GF-D8 (cell line): ENCODE measurements at regions not wholly inside any gene's neighbourhood (a gene's known extent, or its start where the extent isn't known, plus 50 kb on each side); places are given as distances from the start of the nearest gene placed in this dataset.

Source experiments
- DNase-seq: peaks from one replicate; lab custom pipeline; 2025; lab: John Stamatoyannopoulos, UW

DNA sequence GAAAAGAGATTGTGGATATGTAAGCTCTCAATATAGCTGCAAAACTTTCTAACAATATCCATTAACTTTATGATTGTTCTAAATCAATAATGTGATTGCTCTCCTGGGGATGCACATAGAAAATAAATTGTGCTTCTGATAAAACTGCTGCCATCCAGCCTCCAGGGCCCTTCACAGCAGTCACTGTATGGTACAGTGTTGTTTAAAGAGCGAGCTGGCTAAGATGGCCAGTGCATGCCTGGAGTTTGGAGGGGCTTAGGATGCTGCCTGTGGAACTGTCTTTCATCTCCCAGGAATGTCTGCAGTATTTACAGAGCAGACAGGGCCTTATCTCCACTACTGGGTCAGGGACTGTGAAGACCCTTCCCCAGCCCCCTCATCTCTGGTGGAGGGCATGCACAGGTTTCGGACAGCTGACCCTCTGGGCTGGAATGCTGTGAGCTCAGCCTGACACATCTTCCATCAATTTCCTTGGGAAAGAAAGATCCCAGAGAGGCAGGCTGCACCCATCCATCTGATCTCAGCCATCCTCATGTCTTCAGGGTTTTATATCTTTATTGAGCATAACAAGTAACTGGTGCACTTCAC, 137.0 kb downstream of the PLPP3 start:
- no peak for DNase-seq

DNA sequence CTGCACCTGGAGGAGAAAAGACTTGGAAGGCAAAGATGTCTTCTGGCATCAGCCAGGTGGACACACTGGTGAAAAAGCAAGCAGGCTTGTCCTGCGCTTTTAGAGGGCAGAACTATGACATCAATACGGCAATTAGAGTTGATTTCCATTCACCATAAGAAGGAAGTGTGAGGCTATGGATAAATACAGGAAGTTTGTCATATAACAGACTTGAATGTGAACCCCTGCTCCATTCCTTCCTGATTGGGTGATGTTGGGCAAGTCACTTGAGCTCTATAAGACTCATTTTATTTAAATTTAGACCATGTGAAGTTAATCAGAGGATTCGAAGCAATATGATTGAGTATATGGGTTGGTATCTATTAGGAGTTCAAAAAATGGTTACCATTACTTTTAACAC, 137.8 kb downstream of the PLPP3 start:
- DNase-seq = no peak

DNA sequence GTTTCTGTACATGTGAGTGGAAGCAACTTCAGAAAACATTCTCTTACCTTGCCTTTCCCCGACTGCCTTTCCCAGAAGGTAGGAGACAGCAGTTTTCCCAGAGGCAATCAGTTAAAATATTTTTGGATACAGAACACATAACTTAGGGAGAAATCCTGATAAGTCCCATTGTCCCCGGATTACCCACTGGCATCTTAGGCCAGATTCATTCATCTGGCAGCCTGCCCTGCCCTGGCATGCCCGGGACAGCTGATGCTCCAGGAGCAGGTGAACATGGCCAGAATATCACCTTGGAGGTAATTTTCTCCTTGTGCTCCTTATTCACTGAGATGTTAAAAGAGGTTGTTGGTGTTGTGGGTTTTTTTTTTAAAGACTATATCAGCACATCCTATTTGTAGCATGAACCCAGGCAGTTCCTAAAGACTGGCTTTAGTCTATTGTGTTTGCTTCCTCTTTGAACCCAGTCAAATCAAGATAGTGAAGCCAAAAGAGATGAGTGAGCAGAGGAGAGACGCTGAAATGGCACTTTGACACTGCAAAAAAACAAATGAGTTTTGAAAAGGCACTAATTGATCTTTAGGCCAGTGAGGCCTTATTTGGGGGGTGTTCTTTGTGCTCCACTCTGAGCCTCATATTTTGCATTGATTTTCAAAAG, 139.6 kb downstream of the PLPP3 start:
- DNase-seq = no peak

DNA sequence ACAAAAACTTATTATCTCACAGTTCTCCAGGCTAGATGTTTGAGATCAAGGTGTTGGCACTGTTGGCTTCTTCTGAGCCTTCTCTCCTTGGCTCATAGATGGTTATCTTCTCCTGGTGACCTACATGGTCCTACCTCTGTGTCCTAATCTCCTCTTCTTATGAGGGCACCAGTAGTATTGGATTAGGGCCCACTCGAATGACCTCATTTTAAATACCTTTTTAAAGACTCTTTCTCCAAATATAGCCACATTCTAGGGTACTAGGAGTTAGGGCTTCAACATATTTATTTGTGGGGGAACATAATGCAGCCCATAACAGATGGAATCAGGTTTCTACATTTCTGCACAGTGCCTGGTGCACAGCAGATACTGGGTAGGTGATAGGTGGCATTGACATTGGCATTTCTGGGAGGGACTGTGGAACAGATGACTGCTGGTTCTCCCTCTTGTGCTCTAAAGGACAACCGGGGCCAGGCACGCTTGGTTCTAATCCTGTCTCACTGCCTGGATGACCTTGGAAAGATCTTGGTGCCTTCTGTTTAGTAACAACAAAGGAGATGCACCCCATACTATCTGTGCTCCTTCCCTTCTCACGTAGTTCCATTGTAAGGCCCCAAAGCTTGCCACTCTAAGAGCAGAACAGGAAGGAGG, 140.3 kb downstream of the PLPP3 start:
- DNase-seq = no peak

DNA sequence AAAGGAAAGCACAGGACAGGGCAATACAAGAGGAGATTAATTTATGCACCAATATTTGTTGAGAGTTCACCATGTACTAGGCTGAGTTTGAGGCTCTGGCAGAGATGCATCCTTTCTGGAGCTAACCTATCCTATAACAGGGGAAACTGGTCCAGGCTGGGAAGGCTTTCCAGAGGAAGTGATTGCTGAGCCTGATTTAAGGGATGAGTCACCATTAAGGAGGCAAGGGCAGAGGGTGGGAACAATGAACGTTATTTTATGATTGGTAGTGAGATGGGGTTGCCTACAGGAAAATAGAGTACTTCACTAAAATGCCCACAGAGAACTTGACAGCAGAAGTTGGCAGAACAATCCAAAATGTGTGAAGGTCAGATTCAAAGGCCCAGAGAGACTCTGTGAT, 141.4 kb downstream of the PLPP3 start:
- DNase-seq = no peak

DNA sequence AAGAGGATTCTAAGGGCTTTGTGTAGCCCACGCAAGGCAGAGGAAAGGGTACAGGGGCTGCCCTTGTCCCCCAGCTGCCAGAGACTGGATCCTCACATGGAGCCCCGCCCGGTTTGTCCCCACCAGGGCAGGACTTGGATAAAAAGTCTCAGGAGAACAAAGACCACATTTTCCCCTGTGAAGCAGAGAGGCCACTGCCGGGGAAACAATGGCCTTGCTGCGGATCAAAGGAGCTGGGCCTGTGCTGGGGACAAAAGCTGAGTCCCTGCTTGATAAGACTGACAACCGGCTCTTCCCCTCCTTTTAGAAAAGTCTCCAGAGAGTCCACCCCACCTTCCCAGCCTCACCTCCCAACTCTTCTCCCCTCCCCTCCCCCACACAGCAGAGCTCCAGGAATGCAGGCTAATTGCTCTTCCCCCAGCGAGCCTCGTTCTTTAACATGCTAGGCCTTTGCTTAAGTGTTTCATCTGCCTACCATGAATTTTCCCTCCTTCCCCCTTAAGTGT, 142.4 kb downstream of the PLPP3 start:
- no peak for DNase-seq

DNA sequence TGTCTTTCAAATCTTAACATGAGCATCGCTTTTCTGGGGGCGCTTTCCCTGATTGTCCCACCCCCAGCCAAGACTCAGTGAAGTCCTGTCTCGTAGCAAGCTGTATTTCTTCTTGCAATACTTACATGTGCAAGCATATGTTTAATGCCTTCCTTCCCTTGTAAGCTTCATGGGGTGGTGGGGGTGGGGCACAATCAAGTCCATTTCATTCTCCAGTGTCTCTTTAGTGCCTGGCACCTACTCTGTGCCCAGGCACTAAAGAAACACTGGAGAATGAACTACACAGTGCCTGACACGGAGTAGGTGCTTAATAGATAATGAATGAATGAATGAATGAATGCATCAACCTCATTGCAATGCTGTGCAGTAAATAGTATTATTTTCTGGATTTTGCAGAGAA, 143.1 kb downstream of the PLPP3 start:
- no peak for DNase-seq

DNA sequence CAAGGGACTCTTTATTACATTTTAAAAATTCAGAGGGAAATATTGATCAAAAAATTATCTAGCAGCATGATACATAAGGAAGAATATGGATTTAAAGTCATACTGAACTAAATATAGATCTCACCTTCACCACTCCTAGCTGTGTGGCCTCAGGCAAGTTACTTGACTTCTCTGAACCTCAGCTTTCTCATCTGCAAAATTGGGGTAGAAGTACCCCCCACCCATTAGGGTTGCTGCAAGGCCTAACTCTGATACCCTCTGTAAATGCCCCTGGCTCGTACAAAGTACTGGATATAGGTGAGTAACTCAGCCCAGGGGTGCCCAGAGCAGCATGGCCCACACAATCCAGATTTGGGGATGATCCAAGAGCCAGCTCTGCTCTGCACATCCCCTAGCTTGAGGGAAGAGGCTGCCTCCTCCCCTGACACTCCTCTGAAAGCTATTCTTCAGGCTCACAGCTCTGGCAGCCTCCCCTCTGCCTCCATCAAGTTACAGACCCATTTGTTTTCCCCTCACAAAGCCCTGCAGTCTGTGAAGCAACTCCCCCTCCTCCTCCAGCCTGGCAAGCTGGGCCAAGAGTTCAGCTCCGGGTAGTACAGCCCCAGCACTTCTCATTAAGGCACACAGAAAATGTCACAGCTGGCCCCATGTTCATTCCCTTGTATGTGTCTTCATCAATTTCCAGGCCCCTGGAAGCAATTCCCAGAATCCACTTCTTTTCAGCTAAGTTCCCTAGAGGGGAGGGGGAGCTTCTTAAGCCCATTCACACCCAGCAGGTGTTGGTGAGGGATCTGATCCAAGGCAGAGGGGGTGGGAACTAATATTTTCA, 143.7 kb downstream of the PLPP3 start:
- no peak for DNase-seq

DNA sequence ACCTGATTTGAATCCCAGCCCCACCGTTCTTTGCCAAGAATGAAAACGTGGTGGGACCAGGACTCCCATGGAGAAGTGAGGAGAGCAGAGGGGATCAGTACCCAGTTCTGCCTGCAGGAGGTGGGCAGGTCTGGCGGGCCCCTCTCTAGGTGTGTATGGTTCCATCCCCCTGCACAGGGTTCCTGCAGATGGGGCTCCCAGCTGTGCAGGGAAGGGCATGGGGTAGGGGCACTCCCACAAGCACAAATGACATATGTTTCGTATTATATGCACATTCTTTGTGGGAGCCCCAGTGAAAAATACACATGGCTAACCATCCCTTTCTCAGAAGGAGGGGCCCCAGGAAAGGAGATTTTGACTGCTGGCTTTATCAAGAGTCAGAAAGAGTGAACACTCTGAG, 144.6 kb downstream of the PLPP3 start:
- no peak for DNase-seq

DNA sequence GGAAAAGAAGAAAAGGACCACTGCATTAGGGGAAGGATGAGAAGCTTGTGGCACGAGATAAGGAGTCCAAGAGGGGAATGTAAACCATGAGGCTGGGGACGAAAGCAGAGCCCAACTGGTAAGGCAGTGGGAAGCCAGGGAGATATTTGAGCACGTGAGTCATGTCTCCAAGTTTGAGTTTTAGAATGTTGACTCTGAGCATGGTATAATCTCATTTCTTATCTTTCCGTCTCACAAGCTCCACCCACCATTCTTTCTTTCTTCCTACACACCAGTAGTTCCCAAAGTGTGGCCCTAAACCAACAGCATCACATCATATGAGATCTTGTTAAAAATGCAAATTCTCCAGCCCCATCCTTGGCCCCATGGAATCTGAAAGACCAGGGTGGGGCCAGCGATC, 145.3 kb downstream of the PLPP3 start:
- DNase-seq = no peak

DNA sequence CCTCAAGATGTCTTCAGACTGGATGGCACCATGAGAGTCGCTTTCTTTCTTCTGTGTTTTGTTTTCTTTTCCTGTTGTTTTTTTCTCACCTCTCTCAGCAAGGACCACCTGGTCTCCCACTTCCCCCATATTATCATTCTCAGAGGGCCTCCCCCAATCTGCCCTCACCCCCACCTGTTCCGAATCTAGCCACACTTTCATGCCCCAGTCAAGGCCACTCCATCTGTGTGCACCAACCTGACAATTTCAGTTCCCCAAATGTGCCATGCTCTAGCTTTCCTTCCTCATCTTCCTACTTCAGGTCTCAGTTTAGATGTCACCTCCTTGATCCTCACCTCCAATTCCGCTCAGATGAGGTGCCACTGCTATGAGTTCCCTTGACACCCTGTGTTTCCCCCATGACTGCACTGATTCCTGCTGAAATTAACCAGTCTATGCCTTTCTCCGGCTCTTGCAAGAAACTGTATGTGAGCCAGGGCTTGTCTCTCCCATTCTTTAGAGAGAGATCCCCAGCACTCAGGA, 146.2 kb downstream of the PLPP3 start:
- DNase-seq = no peak

DNA sequence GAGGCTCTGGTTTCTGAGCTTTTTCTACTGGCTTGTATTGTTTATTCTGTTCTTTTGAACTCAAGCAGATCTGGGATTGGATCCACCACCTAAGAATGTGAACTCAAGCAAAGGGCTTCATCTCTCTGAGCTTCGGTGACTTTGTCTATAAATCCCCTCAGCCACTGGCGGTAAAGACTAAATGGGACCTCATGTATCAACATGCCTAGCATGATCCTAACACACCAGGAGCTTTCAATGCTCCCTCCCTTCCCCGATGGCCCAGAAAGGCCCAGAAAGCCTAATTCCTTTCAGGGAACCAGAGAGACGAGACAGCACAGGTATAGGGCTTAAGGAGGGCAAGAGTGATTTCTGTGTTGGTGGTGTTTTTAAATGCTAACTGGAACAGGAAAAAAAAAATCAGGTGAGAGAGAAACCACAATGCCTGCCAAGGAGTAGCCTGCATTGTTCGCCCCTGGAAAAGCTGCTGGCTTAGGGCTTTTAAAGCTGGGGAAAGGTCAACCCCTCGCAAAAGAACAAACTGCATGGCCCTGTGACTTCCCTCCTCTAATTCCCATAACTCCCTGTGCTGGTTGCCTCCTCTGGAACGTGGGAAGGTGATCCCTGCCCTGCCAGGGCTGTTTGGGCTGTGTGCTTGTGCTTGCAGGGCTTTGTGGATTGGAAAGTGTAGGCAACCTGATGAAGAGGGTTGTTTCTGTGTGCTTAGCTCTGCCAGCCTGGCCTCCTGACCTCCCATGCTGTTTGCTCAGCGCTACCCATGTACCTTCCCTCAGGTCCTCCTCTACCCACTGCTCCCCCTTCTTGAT, 147.0 kb downstream of the PLPP3 start:
- no peak for DNase-seq

DNA sequence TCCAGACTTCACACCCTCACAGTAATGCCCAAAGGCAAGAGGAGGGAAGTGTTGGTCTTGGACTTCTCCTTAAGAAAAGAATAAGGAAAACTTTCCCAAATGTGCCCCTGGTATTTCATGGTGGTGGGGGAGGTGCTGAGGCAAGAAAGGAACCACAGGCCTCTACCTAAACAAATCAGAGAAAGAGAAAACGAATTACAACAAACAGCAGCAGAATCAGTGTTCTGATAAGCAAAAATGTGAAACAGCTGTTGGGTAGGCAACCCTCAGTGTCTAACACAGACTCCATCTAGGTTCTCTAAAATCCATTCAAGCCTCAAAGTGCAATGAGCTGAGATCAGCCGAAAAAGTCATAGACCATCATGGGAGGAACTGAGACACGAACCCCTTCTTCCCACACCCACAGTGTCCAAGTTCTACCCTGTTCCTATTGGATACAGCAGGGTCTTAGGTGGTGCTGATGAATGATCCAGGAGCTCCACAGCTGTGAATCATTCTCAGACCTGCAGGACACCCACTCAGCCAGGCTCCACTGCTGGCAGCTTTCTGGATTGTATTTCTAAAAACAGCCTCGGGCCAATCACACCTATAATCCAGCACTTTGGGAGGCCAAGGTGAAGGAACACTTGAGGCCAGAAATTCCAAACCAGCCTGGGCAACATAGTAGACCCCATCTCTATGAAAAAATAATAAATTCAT, 149.1 kb downstream of the PLPP3 start:
- no peak for DNase-seq

DNA sequence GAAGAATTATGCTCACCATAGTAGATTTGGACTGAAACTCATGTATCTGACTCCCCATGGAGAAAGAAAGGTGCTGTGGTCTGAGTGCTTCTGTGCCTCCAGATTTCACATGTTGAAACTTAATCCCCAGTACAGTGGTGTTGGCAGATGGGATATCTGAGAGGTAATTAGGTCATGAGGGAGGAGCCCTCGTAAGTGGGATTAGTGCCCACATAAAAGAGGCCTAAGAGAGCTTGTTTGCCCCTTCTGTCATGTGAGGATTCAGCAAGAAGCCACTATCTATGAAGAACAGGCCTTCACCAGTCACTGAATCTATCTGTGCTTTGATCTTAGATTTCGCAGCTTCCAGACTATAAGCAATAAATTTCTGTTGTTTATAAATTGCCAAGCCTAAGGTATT, 150.1 kb downstream of the PLPP3 start:
- DNase-seq = no peak

DNA sequence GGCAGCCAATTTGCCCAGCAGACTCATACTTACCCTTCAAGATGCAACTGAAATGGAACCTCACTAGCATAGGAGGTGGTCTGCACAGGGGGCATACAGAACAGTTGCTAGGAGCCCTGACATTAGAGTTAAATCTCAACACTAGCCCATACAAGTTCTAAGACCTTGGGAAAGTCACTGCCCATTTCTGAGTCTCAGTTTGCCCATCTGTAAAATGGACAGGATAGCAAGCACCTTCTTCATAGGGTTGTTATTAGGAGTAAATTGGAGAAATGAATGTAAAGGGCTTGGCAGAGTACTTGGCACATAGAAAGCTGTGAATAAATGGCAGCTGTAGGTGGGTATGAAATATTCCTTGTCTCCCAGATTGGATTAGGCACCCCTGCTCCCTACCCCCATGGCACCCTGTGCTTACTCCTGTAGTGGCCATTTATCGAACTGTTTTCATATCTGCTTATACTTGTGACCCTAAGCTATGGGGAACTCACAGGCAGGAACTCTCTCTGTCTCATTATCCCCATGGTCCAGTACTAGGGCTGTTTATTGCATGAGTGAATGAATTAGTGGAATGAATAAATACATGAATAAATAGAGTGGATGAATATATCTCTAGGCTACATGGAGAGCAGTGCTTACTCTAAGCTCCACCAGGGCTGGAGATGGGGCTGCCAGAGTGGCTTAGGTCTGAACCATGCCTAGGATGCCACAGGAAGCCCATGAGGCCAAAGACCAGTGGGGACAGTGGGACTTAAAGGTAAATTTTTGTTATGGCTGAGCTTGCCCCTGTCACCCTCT, 152.6 kb downstream of the PLPP3 start:
- DNase-seq = no peak

DNA sequence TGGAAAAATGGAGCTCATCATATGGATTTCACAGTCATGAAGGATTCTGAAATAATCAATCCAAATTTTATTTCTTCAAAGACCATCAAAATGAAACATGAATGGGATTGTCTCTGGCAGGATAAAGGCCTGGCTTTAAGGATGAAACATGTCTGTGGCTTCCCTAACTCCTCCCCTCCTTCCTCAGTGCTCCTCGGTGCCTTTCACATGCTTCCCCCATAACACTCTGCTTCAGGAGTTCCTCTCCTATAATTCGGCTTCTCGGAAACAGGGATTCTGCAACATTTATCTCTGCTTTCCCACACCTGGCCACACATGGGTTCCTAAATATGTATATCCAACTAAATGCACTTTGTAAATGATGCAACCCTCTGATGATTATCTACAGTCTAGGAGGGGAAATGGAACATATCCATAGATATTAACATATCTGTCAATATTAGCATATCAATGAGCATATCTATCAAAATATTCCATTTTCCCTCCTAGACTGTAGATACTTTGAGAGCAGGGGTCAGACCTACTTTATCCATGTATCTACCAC, 153.8 kb downstream of the PLPP3 start:
- no peak for DNase-seq

DNA sequence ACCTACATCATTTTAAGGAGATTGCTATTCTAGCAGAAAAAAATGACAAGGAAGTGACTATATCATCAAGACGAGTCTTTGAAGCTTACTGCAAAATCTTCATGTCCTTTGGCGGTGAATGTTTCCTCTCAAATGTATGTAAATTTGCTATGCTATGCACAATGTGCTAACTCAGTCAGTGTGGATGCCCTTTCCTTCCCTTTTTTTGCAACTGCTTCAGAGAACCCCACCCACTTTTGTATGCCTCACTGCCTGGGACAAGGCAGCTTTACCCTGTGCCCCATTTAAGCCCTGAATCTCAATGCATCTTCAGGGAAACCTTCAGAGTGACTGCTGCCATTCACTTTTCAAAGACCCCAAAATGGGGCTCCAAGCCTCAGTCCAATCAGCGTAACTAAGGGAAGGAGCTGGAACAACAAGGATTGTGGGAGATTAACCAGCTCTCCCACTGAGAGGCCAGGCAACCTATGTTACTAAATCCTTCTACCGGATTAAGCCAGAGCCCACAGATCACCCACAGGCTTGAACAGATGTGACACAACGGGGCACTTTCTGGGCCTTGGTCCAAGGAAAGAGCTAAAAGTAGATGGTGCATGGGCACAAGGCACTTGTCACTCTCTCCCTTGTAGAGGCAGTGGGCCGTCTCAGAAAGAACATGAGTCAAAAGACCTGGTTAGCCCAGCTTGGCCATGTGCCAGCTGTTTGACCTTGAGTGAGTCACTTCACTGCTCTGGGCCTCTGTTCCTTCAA, 154.4 kb downstream of the PLPP3 start:
- no peak for DNase-seq

DNA sequence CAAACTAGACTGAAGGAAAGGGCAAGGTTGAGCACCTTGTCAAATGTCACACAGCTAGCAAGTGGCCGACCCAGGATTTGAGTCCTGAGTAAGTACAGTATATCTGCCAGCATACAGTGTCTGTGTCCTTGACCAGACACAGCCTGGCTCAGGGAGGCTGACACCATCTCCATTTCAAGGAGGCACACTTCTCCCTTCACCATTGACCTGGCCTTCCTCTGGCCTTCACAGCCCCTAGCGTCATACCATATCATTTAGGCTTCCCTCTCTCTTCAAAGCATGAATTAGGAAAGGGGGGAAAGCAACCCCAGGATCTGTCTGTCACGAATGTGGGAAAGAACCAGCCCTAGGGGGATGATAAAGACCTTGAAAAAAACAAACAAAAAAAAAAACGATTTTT, 155.6 kb downstream of the PLPP3 start:
- DNase-seq = no peak

DNA sequence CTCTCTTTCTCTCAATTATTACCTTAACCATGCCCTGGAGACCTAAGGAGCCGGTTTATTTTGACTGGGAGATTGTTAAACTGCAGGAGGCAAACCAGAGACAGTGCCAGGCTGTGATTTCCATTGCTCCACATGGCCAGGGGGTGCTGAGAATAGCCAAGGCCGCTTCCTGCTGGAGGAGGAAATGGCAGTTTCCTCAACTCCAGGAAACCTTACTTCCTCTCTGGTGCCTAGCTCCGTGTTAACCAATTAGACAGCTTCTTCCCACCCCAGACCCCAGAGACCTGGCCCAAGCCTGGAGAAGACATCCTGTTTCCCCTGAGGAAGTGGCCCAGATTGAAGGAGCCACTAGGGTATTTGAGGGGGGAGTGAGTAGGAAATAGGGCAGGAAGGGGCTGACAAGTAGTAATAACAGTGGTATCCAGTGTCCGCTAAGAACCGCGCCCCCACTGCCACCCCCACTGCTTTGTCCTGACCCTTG, 161.2 kb downstream of the PLPP3 start:
- no peak for DNase-seq
